ENCODE measurements at regions not wholly inside any gene's neighbourhood (a gene's known extent, or its start where the extent isn't known, plus 50 kb on each side); places are given as distances from the start of the nearest gene placed in this dataset.

GRCh38 chr5:124199893-124200292 lies 546.5 kb downstream of the ZNF608 start:
- no peak overlapping the region for H3K4me2 ChIP-seq (ENCODE audit: insufficient read depth, insufficient read length, low read length)
- no peak for DNase-seq
- TF ChIP-seq, protein P1, sequence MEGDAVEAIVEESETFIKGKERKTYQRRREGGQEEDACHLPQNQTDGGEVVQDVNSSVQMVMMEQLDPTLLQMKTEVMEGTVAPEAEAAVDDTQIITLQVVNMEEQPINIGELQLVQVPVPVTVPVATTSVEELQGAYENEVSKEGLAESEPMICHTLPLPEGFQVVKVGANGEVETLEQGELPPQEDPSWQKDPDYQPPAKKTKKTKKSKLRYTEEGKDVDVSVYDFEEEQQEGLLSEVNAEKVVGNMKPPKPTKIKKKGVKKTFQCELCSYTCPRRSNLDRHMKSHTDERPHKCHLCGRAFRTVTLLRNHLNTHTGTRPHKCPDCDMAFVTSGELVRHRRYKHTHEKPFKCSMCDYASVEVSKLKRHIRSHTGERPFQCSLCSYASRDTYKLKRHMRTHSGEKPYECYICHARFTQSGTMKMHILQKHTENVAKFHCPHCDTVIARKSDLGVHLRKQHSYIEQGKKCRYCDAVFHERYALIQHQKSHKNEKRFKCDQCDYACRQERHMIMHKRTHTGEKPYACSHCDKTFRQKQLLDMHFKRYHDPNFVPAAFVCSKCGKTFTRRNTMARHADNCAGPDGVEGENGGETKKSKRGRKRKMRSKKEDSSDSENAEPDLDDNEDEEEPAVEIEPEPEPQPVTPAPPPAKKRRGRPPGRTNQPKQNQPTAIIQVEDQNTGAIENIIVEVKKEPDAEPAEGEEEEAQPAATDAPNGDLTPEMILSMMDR (conservative IDR thresholded peaks at IDR 0.05) = no peak
- no peak overlapping the region for H3K4ac ChIP-seq (ENCODE audit: low read depth, low read length)
- H3K23me2 ChIP-seq (ENCODE audit: insufficient read length, low read depth, low read length, poor library complexity, severe bottlenecking) = no peaks in the 10 kb centered on the region
- no peak overlapping the region for H3K18ac ChIP-seq (ENCODE audit: insufficient read length, low read depth, low read length)
- H2BK120ac ChIP-seq (ENCODE audit: low read depth, low read length, poor library complexity, severe bottlenecking) = no peak overlapping the region
- H2AFZ ChIP-seq (ENCODE audit: low read length) = no peak overlapping the region
- H2BK20ac ChIP-seq (ENCODE audit: low read depth, low read length, poor library complexity, severe bottlenecking) = no peak overlapping the region
- H3K9me3 Mint-ChIP-seq = peaks cover 39 to 50% of the 10 kb centered on the region in 2 experiments
- H3K56ac ChIP-seq (ENCODE audit: insufficient read length, low read depth, low read length) = no peak overlapping the region
- no peaks in the 10 kb centered on the region for H3K4me1 ChIP-seq (ENCODE audit: insufficient read depth, low read length)
- H3K79me1 ChIP-seq (ENCODE audit: insufficient read depth, low read depth, low read length, poor library complexity, severe bottlenecking) = no peaks in the 10 kb centered on the region
- H2AK5ac ChIP-seq (ENCODE audit: insufficient read length, low read length) = no peak overlapping the region
- peaks cover 2 to 5% of the 10 kb centered on the region in 2 experiments; a peak in 2 of 4 replicates for H3K4me1 Mint-ChIP-seq
- H3T11ph ChIP-seq (ENCODE audit: low read length) = no peak overlapping the region
- no peak overlapping the region for H4K5ac ChIP-seq (ENCODE audit: insufficient read length, low read depth, low read length)
- H3K27ac Mint-ChIP-seq = no peak overlapping the region
- no peak overlapping the region for H2BK5ac ChIP-seq (ENCODE audit: insufficient read length, low read length)
- no peak overlapping the region for H2BK15ac ChIP-seq (ENCODE audit: low read depth, low read length)
- no peaks in the 10 kb centered on the region for H3K27me3 Mint-ChIP-seq (ENCODE audit: low read depth)
- H3K27ac ChIP-seq (ENCODE audit: insufficient read length, low read depth, low read length) = no peak overlapping the region
- WGBS (ENCODE audit: extremely low coverage, insufficient read length, low lambda C conversion rate) = no CpG with 5 or more reads among the region's 3 CpGs
- no peak overlapping the region for H4K8ac ChIP-seq (replicated peaks; ENCODE audit: insufficient read length, low read depth, low read length)
- H3K36me3 Mint-ChIP-seq (ENCODE audit: insufficient read depth in 1 of 3, low read depth in 3 of 3) = peaks cover 28 to 45% (median 34%) of the 10 kb centered on the region in 3 experiments
- H3K23ac ChIP-seq (ENCODE audit: insufficient read length, low read depth, low read length) = no peak overlapping the region
- no peaks in the 10 kb centered on the region for H4K20me1 ChIP-seq (ENCODE audit: control insufficient read depth, insufficient read depth, insufficient read length)
- no peak overlapping the region for H4K91ac ChIP-seq (ENCODE audit: insufficient read length, low read depth, low read length)
- H3K27me3 ChIP-seq (ENCODE audit: insufficient read depth, low read length) = no peaks in the 10 kb centered on the region
- no peak overlapping the region for H3K14ac ChIP-seq (ENCODE audit: insufficient read depth, low read length)
- H3K79me2 ChIP-seq (ENCODE audit: insufficient read depth, low read length) = no peaks in the 10 kb centered on the region
- peaks cover 20% of the 10 kb centered on the region for H3K9me3 ChIP-seq (ENCODE audit: control insufficient read depth, low read depth, low read length)
- no peak overlapping the region for H2BK12ac ChIP-seq (ENCODE audit: insufficient read length, low read depth, low read length)
- H3K4me3 Mint-ChIP-seq = no peak overlapping the region
- no peak overlapping the region for H3K9ac ChIP-seq (ENCODE audit: extremely low read depth, insufficient read length, low read length)
